IMR-90 (cell line): ENCODE measurements at regions not wholly inside any gene's neighbourhood (a gene's known extent, or its start where the extent isn't known, plus 50 kb on each side); places are given as distances from the start of the nearest gene placed in this dataset.
A peak's percentile ranks its signal among the peaks of the same experiment; 100 is the strongest.
"Not testable (repeated sequence)": the region's sequence is repeated elsewhere in the genome, so short reads cannot be mapped to it uniquely, and the experiment has no call there.

Source experiments
- ATAC-seq: fragments of 200-7000 bp; cut with Tn5 transposase; 2 replicates; pipeline ENCODE4 v1.9.1; 2020; ENCODE audit warnings: low read depth, mild to moderate bottlenecking, moderate library complexity
- BruUV-seq: library from RNA; stranded (reverse); fragments of 400-500 nt; replicated peaks from 2 replicates; lab custom pipeline; 2021; lab: Mats Ljungman, UMichigan
- CTCF ChIA-PET: fragments of 300-600 bp; formaldehyde crosslinking; extraction: SDS; loops from one replicate; lab custom pipeline; 2021; ENCODE audit warnings: antibody characterized with exemption; lab: Yijun Ruan, JAX
- POLR2A ChIA-PET: fragments of 300-600 bp; sonication (Branson Sonifier 250); formaldehyde crosslinking; loops from one replicate; lab custom pipeline; 2022; ENCODE audit warnings: antibody characterized with exemption; ENCODE audit not compliant: unreplicated experiment; lab: Charles Lee
- DNase-seq: peaks from one replicate; pipeline ENCODE4 v3.0.0; 2013
- H2AFZ ChIP-seq: replicated peaks from 2 replicates; pipeline ENCODE3; 2013; ENCODE audit warnings: low read length, mild to moderate bottlenecking; ENCODE audit not compliant: poor library complexity
- H2AK5ac ChIP-seq: 2 replicates; pipeline ENCODE4 v1.6.1; 2013; ENCODE audit warnings: low read depth, low read length, inconsistent platforms
- H2AK9ac ChIP-seq: replicated peaks from 2 replicates; pipeline ENCODE3; 2013; ENCODE audit warnings: mild to moderate bottlenecking, low read depth, low read length, moderate library complexity; ENCODE audit not compliant: poor library complexity
- H2BK120ac ChIP-seq: 2 replicates; pipeline ENCODE4 v1.6.1; 2013; ENCODE audit warnings: low read depth, low read length, inconsistent platforms
- H2BK15ac ChIP-seq: 3 replicates; pipeline ENCODE4 v1.6.1; 2013; ENCODE audit warnings: low read depth, low read length, inconsistent platforms
- H2BK20ac ChIP-seq: 2 replicates; pipeline ENCODE4 v1.6.1; 2013; ENCODE audit warnings: low read depth, mild to moderate bottlenecking, inconsistent platforms, low read length, moderate library complexity
- H2BK5ac ChIP-seq: 2 replicates; pipeline ENCODE4 v1.6.1; 2013; ENCODE audit warnings: mild to moderate bottlenecking, low read depth, low read length, inconsistent platforms; ENCODE audit not compliant: poor library complexity, severe bottlenecking
- H3K14ac ChIP-seq: replicated peaks from 2 replicates; pipeline ENCODE4 v1.6.1; 2013; ENCODE audit warnings: low read depth, low read length, inconsistent platforms
- H3K18ac ChIP-seq: 2 replicates; pipeline ENCODE4 v1.6.1; 2013; ENCODE audit warnings: low read depth, low read length, control low read depth
- H3K23ac ChIP-seq: 2 replicates; pipeline ENCODE4 v1.6.1; 2013; ENCODE audit warnings: low read depth, low read length, inconsistent platforms
- H3K27ac ChIP-seq: 2 replicates; pipeline ENCODE4 v1.5.1; 2013; ENCODE audit warnings: mild to moderate bottlenecking, control low read depth, low read length; ENCODE audit not compliant: insufficient read depth
- H3K27me3 ChIP-seq: 2 replicates; pipeline ENCODE4 v1.6.1; 2013; ENCODE audit warnings: low read length; ENCODE audit not compliant: control insufficient read depth, insufficient read depth
- H3K36me3 ChIP-seq: 2 replicates; pipeline ENCODE4 v1.6.1; 2013; ENCODE audit warnings: low read length, mixed read lengths; ENCODE audit not compliant: control insufficient read depth, insufficient read depth
- H3K4ac ChIP-seq: 2 replicates; pipeline ENCODE4 v1.6.1; 2013; ENCODE audit warnings: low read depth, low read length, inconsistent platforms
- H3K4me1 ChIP-seq: 2 replicates; pipeline ENCODE4 v1.6.1; 2013; ENCODE audit warnings: low read length, mixed read lengths; ENCODE audit not compliant: control insufficient read depth, insufficient read depth
- H3K4me2 ChIP-seq: 2 replicates; pipeline ENCODE4 v1.6.1; 2013; ENCODE audit warnings: low read depth, mild to moderate bottlenecking, control low read depth, low read length, moderate library complexity
- H3K4me3 ChIP-seq: 2 replicates; pipeline ENCODE4 v1.5.1; 2013; ENCODE audit warnings: low read depth, mild to moderate bottlenecking, control low read depth, low read length, moderate library complexity; ENCODE audit not compliant: insufficient read depth
- H3K56ac ChIP-seq: 2 replicates; pipeline ENCODE4 v1.6.1; 2013; ENCODE audit warnings: low read length, inconsistent platforms; ENCODE audit not compliant: insufficient read depth; ENCODE audit errors: extremely low read depth
- H3K79me1 ChIP-seq, 2 experiments: 2 replicates each; pipeline ENCODE4 v1.6.1; 2013; ENCODE audit warnings: low read length in 2 of 2, inconsistent platforms in 1 of 2, low read depth in 1 of 2
- H3K9ac ChIP-seq: 2 replicates; pipeline ENCODE4 v1.6.1; 2013; ENCODE audit warnings: low read depth, low read length, control low read depth
- H3K9me1 ChIP-seq: 2 replicates; pipeline ENCODE4 v1.6.1; 2013; ENCODE audit warnings: low read length, inconsistent platforms; ENCODE audit not compliant: insufficient read depth
- H3K9me3 ChIP-seq: 2 replicates; pipeline ENCODE4 v1.6.1; 2013; ENCODE audit warnings: low read length; ENCODE audit not compliant: control insufficient read depth, insufficient read depth
- H4K20me1 ChIP-seq: 2 replicates; pipeline ENCODE4 v1.6.1; 2013; ENCODE audit warnings: low read length, inconsistent platforms; ENCODE audit not compliant: insufficient read depth
- H4K5ac ChIP-seq: 2 replicates; pipeline ENCODE4 v1.6.1; 2013; ENCODE audit warnings: mild to moderate bottlenecking, low read depth, low read length, control low read depth
- H4K8ac ChIP-seq, 2 experiments: 2 replicates each; pipeline ENCODE4 v1.6.1; 2013; ENCODE audit warnings: low read depth in 2 of 2, low read length in 2 of 2, control low read depth in 1 of 2, inconsistent platforms in 1 of 2
- H4K91ac ChIP-seq: 2 replicates; pipeline ENCODE4 v1.6.1; 2013; ENCODE audit warnings: low read depth, low read length, inconsistent platforms; ENCODE audit not compliant: insufficient read depth
- CEBPB ChIP-seq: IDR thresholded peaks from 2 replicates; pipeline ENCODE4 v1.6.1; 2012; ENCODE audit warnings: low read depth, low read length, improper control_type of control experiment
- MAZ ChIP-seq: IDR thresholded peaks from 2 replicates; pipeline ENCODE4 v1.6.1; 2012; ENCODE audit warnings: low read depth, mild to moderate bottlenecking, low read length, improper control_type of control experiment, moderate library complexity, borderline replicate concordance
- WGBS, 2 experiments: methylation state at CpG; one replicate each; pipeline versions ENCODE4 v1.1.5 to v1.1.7; 2013; ENCODE audit warnings: missing lambda C conversion rate in 2 of 2; ENCODE audit not compliant: insufficient read length in 1 of 2; ENCODE audit errors: extremely low coverage in 2 of 2; 5-methylcytosine and 5-hydroxymethylcytosine counted together
- dilution Hi-C: fragments of 300-500 bp; cut with HindIII; formaldehyde crosslinking; loops from one replicate; pipeline ENCODE4 v1.14.3; 2018; ENCODE audit warnings: low sequenced_read_pairs; ENCODE audit not compliant: unreplicated experiment
- in situ Hi-C: fragments of 300-500 bp; cut with MboI; formaldehyde crosslinking; loops from 3 replicates; pipeline ENCODE4 v1.14.3; 2019; ENCODE audit warnings: low sequenced_read_pairs, inconsistent platforms, mixed read lengths
- intact Hi-C: fragments of 100-400 bp; cut with micrococcal nuclease; formaldehyde crosslinking; loops from 2 replicates; pipeline ENCODE4 v1.10.0; 2022

DNA sequence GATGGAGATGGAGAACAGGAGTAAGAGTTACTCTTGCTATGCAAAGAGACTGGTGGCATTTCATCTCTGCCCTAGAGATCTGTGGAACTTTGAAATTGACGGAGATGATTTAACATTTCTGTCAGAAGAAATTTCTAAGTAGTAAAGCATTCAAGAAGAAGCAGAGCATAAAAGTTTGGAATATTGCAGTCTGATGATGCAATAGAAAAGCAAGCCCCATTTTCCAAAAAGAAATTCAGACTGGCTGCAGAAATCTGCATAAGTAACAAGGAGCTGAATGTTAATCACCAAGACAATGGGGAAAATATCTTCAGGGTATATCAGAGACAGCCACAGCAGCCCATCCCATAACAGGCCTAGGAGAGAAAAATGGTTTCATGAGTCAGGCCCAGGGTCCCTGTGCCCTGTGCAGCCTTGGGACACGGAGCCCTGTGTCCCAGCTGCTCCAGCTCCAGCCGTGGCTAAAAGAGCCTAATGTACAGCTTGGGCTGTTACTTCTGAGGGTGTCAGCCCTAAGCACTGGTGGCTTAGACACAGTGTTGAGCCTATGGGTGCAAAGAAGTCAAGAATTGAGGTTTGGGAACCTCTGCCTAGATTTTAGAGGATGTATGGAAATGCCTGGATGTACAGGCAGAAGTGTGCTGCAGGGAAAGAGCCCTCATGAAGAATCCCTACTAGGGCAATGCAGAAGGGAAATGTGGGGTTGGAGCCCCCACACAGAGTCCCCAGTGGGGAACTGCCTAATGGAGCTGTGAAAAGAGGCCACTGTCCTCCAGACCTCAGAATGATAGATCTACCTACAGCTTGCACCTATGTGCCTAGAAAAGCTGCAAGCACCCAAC, 616.6 kb downstream of the SLC16A7 start:
- Histone ChIP-seq H2AFZ (no peak overlapping the region), H3K23ac (no peak overlapping the region), H3K4me2 (no peak overlapping the region), H2AK9ac (no peak overlapping the region), H3K4me1 (no peaks in the 10 kb centered on the region), H2BK15ac (no peak overlapping the region), H3K9me3 (peaks cover 2% of the 10 kb centered on the region; the same call in 1 of the 2 replicates), H3K9me1 (no peaks in the 10 kb centered on the region), H4K91ac (no peak overlapping the region), H2AK5ac (no peak overlapping the region), H2BK120ac (no peak overlapping the region), H3K56ac (no peak overlapping the region), H4K5ac (no peak overlapping the region), H4K8ac (no peak overlapping the region), H3K27ac (no peak overlapping the region), H3K4me3 (no peak overlapping the region), H2BK5ac (no peak overlapping the region), H3K4ac (no peak overlapping the region), H2BK20ac (no peak overlapping the region), H3K27me3 (no peaks in the 10 kb centered on the region), H4K20me1 (no peaks in the 10 kb centered on the region), H3K79me1 (no peaks in the 10 kb centered on the region), H3K14ac (no peak overlapping the region), H3K9ac (no peak overlapping the region), H3K18ac (no peak overlapping the region), H3K36me3 (no peaks in the 10 kb centered on the region)
- ChIA-PET POLR2A (no interaction called here), CTCF (no interaction called here)
- in situ Hi-C loops (no loop called here), dilution Hi-C loops (no loop called here), intact Hi-C loops (no loop called here)
- BruUV-seq = no TSS peak
- DNase-seq = no peak
- TF ChIP-seq CEBPB (peak; percentile 55; the same call in 1 of the 2 replicates), MAZ (no peak)
- WGBS, 2 experiments = no CpG with 5 or more reads among the region's 3 CpGs
- ATAC-seq = no peak

DNA sequence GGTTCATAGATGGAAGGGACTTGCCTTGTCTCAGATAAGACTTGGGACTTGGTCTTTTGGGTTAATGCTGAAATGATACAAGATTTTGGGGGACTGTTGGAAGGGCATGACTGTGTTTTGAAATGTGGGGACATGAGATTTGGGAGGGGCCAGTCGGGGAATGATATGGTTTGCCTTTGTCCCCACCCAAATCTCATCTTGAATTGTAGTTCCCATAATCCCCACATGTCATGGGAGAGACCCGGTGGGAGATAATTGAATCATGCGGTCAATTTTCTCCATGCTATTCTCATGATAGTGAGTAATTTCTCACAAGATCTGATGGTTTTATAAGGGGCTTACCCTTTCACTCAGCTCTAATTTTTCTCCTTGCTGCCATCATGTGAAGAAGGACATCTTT, 617.4 kb downstream of the SLC16A7 start:
- H2AK5ac ChIP-seq, H2AK9ac ChIP-seq, H3K9me3 ChIP-seq, H3K9me1 ChIP-seq, H2BK15ac ChIP-seq, H2AFZ ChIP-seq, H3K27ac ChIP-seq, CTCF ChIA-PET, H2BK5ac ChIP-seq, H3K36me3 ChIP-seq, BruUV-seq, H3K4me2 ChIP-seq, H4K20me1 ChIP-seq, H3K14ac ChIP-seq, H4K5ac ChIP-seq, H2BK120ac ChIP-seq, H3K18ac ChIP-seq, H3K9ac ChIP-seq, H3K4ac ChIP-seq, intact Hi-C loops, H3K4me1 ChIP-seq, H3K79me1 ChIP-seq, H4K91ac ChIP-seq, H4K8ac ChIP-seq, H2BK20ac ChIP-seq, H3K56ac ChIP-seq, H3K4me3 ChIP-seq, dilution Hi-C loops, in situ Hi-C loops, H3K23ac ChIP-seq, H3K27me3 ChIP-seq, POLR2A ChIA-PET, DNase-seq, ATAC-seq: not testable (repeated sequence)
- WGBS, 2 experiments = no CpG with 5 or more reads among the region's 3 CpGs
